HCT116 (cell line): ENCODE measurements at regions not wholly inside any gene's neighbourhood (a gene's known extent, or its start where the extent isn't known, plus 50 kb on each side); places are given as distances from the start of the nearest gene placed in this dataset.

Source experiments
- EZH2 ChIP-seq: fragments of 200-600 bp; sonication (generic); IDR thresholded peaks from 2 replicates; pipeline ENCODE4 v1.6.1; 2017; ENCODE audit warnings: antibody characterized with exemption, mixed run types
- EZH2phosphoT487 ChIP-seq: fragments of 200-600 bp; IDR thresholded peaks from 2 replicates; pipeline ENCODE4 v1.6.1; 2018; ENCODE audit warnings: antibody characterized with exemption, borderline replicate concordance
- POLR2AphosphoS5 ChIP-seq: IDR thresholded peaks from 2 replicates; pipeline ENCODE4 v1.6.1; 2011; ENCODE audit warnings: mild to moderate bottlenecking, low read depth, low read length, moderate library complexity
- TF ChIP-seq, protein P1 (sequence below), 3 experiments: fragments of 200-600 bp in 1 of 3; sonication (generic) in 1 of 3; IDR thresholded peaks in 2 of 3; conservative IDR thresholded peaks in 1 of 3; 2 replicates each; pipeline ENCODE4 v1.5.1; 2012 to 2017; ENCODE audit warnings: low read depth in 2 of 3, low read length in 2 of 3, antibody characterized with exemption in 1 of 3, borderline replicate concordance in 1 of 3, control low read depth in 1 of 3, mild to moderate bottlenecking in 1 of 3, mixed read lengths in 1 of 3, mixed run types in 1 of 3, moderate library complexity in 1 of 3; ENCODE audit not compliant: insufficient read depth in 1 of 3
- TF ChIP-seq, protein P2 (sequence below): IDR thresholded peaks from 2 replicates; pipeline ENCODE4 v1.6.1; 2012; ENCODE audit warnings: low read depth

DNA sequence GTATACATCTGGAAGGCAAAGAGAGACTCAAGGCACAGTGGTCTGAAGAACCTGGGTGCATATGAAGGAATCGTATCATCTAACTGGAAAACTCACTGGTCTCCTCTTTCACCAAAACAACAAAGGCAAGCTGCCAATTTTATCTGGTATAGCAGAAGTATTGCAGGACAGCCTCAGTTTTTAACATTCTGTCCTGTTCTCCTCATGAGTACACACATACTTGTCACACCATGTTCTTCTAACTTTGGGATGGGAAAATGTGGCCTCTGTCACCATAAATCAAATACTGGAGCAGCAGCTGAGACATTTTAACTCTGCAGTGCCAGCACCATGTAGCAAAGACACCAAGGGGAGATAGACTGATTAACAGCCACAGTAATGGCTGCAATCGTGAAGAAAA, 199.1 kb upstream of the CNR1 start:
- no peak for TF ChIP-seq EZH2
- TF ChIP-seq, protein P1, sequence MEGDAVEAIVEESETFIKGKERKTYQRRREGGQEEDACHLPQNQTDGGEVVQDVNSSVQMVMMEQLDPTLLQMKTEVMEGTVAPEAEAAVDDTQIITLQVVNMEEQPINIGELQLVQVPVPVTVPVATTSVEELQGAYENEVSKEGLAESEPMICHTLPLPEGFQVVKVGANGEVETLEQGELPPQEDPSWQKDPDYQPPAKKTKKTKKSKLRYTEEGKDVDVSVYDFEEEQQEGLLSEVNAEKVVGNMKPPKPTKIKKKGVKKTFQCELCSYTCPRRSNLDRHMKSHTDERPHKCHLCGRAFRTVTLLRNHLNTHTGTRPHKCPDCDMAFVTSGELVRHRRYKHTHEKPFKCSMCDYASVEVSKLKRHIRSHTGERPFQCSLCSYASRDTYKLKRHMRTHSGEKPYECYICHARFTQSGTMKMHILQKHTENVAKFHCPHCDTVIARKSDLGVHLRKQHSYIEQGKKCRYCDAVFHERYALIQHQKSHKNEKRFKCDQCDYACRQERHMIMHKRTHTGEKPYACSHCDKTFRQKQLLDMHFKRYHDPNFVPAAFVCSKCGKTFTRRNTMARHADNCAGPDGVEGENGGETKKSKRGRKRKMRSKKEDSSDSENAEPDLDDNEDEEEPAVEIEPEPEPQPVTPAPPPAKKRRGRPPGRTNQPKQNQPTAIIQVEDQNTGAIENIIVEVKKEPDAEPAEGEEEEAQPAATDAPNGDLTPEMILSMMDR (IDR thresholded peaks at IDR 0.05 in 2 of 3, conservative IDR thresholded peaks at IDR 0.05 in 1 of 3; ENCODE audit: borderline replicate concordance in 1 of 3, insufficient read depth in 1 of 3, low read depth in 2 of 3, low read length in 2 of 3), result no peak
- TF ChIP-seq, protein P2, sequence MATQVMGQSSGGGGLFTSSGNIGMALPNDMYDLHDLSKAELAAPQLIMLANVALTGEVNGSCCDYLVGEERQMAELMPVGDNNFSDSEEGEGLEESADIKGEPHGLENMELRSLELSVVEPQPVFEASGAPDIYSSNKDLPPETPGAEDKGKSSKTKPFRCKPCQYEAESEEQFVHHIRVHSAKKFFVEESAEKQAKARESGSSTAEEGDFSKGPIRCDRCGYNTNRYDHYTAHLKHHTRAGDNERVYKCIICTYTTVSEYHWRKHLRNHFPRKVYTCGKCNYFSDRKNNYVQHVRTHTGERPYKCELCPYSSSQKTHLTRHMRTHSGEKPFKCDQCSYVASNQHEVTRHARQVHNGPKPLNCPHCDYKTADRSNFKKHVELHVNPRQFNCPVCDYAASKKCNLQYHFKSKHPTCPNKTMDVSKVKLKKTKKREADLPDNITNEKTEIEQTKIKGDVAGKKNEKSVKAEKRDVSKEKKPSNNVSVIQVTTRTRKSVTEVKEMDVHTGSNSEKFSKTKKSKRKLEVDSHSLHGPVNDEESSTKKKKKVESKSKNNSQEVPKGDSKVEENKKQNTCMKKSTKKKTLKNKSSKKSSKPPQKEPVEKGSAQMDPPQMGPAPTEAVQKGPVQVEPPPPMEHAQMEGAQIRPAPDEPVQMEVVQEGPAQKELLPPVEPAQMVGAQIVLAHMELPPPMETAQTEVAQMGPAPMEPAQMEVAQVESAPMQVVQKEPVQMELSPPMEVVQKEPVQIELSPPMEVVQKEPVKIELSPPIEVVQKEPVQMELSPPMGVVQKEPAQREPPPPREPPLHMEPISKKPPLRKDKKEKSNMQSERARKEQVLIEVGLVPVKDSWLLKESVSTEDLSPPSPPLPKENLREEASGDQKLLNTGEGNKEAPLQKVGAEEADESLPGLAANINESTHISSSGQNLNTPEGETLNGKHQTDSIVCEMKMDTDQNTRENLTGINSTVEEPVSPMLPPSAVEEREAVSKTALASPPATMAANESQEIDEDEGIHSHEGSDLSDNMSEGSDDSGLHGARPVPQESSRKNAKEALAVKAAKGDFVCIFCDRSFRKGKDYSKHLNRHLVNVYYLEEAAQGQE, result no peak
- no peak for TF ChIP-seq EZH2phosphoT487
- TF ChIP-seq POLR2AphosphoS5, result no peak
